GM21576 (cell line): ENCODE measurements at regions not wholly inside any gene's neighbourhood (a gene's known extent, or its start where the extent isn't known, plus 50 kb on each side); places are given as distances from the start of the nearest gene placed in this dataset.

ENCODE experiments used
- ATAC-seq: cut with Tn5 transposase; IDR thresholded peaks from one replicate; pipeline ENCODE4 v1.9.1; 2021; ENCODE audit warnings: mild to moderate bottlenecking, moderate library complexity; ENCODE audit not compliant: unreplicated experiment

DNA sequence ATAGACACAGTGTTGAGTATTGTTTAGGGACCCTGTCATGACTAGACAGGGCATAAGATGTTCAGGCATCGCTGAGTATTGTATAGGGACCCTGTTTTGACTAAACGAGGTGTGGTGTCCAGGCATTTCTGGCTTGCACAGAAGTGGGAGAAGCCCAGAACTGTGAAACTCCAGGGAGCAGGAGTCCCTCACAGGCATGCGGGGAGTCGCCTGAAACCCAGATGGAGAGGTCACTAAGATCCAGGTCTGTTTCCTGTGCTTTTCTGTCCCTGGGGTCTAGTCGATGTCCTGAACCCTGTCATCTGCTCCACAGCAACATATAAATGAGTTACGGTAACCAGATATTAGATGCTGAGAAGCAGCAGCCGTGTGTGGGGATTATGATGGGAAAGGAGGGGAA, 469.0 kb upstream of the SALL3 start:
- ATAC-seq, result no peak

DNA sequence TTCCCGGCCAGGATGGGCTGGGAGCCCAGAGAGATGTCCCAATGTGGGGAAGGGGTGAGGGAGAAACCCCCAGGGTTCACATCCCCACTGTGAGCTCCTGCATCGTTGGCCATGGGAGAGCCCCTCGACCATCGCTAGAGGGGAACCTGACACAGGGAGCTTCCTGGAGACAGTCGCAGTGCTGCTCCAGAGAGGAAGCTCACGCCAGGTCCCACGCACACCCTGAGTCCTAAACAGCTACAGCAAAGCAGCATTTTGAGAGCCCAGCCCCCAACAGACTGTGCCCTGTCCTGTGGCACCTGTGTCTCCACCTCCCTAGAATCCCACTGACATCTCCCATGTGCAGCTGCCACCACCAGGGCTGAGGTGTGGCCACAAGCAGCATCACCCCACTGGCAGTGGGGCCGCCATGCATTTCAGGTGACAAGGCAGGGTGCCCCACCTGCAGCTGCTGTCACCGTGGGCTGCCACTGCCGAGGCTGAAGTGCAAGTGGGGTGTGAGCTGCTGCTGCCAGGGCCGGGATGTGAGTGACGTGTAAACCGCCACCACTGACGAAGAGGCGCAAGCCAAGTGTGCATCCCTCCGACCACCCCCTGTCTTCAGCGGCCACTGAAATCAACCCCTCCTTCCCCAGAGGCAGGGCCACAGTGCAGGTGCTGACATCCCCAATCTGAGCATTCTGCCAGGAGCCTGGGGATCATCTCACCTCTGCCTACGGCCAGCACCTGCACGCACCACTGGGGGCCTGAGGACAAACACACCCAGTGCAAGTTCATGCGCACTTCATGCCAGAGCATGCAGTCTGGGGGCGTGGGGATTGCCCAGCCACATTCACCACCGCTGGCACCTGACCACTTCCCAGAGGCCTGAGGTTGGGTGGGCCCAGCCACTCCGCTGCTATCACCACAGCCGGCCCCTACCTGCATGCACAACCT, 467.7 kb upstream of the SALL3 start:
- ATAC-seq, result no peak

GRCh38 chr18:78514910-78515670, 464.5 kb upstream of the SALL3 start:
- ATAC-seq, result no peak

GRCh38 chr18:78517328-78517727, 462.3 kb upstream of the SALL3 start:
- no peak for ATAC-seq

- no peak for ATAC-seq
These were observed 461.6 kb upstream of the SALL3 start for GRCh38 chr18:78517973-78518372.

- no peak for ATAC-seq
These were observed 460.8 kb upstream of the SALL3 start for GRCh38 chr18:78518805-78519204.

GRCh38 chr18:78519394-78520062, 460.1 kb upstream of the SALL3 start:
- ATAC-seq, result no peak

DNA sequence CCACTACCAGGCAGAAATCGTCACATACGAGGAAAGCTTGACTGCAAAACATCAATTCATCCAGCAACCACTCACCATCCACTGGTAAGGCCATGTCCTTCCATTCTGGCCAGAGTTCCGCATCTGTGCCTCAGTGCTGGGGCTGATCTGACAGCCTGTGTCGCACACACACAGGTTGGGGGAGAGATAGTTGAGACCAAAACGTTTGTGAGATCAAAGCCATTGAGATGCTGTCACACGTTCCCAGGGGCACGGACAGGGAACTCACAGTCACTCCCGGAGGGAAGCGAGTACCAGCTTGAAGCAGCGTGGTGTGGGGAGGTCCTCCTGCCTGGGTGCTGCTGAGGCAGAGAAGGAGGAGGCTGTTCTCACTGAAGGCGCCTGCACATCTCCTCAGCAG, 458.5 kb upstream of the SALL3 start:
- no peak for ATAC-seq

DNA sequence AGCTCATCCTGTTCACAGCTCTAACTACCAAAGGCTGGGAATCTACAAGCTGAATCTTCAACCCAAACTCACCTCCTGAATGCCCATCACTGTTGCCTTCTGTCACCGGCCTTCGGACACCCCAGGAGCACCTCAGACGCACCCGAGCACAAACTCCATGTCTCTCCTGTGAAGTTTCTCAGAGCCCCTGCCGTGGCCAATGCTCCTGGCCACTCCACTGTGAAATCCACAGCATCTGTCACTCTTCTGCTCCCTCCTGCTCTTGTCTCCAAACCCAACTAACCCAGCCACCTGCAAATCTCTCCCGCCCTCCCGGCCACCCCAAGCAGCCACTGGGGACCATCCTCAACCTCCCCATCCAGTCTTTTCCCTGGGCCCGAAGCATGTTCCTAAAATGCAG, 457.9 kb upstream of the SALL3 start:
- no peak for ATAC-seq

DNA sequence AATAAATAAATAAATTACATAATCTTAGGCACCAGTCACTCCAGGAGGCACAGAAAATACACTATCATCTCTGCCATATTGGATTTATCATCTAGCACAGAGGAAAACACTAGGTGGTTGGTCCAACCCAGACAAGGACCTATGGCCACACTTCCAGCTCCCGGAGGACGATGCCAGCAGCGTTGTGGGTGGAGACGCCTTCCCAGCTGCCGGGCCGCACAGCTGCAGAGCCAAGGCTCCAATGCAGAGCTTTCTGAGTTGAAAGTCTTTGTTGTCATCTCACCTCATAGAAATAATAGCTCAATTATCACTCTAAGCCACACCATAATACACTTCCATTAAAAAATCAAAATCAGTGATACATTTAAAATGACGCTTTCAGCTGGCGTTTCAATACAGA, 457.1 kb upstream of the SALL3 start:
- no peak for ATAC-seq

DNA sequence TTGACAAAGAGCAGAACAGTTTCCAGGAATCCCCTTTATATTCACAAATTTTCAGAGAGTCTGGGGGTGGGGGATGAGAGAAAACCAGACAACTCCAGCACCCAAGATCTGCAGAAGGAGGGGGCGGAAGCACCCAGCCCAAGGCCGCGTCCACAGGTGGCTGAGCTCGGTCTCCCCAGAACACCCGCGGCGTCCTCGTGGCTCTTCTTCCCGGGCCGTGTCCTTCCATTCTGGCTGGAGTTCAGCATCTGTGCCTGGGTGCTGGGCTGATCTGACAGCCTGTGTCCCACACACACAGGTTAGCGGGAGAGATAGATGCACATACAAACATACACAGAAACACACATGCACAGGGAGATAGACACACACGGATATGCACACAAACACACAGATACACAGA, 455.8 kb upstream of the SALL3 start:
- ATAC-seq, result no peak

DNA sequence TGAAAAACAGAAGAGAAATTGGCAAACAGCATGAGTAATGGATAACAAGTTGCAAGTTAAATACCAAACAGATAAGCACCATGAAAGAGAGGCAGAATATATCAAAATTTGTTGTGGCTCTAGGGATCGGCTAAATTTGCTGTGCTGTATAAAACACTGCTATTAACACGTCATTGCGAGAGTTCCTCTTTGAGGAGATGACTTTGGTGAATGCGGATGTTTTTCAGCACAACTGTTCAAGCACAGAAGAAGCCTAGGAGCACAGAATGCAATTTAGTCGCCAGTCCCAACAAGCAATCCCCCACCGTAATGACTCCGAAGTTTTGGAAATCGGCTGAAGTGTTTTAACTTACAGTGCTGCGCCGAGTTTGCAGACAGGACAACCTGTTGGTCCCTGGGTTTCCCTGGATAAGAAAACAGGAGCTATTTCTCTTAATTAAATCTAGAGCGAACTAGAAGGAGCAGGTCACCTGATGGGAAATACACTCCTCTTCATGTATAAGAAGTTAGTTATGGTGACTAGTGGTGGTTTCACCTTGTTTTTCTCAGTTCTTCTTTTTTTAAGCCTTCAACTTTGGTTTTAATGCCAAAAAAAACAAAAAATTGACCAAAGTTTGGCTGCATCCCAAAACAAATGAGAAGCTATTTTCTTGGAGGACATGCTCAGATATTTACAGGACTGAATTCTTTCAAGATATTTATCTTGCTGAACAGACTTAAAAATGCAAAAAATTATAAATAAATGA, 454.1 kb upstream of the SALL3 start:
- ATAC-seq, result no peak

DNA sequence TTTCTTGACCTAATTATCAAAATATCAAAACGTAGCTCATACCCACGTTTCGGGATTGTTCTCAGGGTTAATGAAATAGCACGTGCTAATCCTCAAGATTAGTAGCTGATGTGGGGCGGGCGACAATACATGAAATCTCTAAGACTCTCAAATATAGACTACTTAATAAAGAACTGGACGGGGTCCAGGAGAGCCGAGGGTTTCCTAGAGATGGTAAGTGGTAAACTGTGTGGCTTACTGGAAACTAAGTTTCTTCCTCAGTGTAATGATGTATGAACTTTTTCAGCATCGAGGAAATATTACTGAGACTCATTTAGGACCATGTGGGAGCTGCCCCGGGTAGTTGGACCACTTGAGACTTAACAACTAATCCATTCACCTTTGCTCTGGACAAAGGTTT, 453.3 kb upstream of the SALL3 start:
- ATAC-seq, result no peak

GRCh38 chr18:78526923-78527711, 452.5 kb upstream of the SALL3 start:
- no peak for ATAC-seq

DNA sequence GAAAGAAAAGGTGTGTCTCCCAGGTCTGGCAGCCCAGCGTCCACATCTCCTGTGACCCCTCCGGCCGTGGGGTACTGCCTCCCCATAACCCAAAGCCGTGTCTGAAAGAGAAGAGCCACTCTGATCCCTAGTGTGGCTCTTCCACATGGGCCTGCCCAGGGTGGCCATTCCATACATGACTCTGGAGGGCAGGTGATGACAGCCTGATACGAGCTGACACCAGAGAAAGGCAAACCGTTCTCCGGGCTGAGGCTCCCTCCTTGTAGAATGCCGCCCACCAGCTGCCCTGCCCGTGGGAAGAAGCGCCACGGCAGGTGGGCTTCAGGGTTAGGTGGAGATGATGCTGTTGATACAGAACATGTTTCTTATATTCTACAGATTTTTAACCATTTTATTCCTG, 451.6 kb upstream of the SALL3 start:
- no peak for ATAC-seq

- no peak for ATAC-seq
These were observed 451.0 kb upstream of the SALL3 start for GRCh38 chr18:78528411-78529258.

GRCh38 chr18:78531637-78532036, 448.0 kb upstream of the SALL3 start:
- no peak for ATAC-seq

GRCh38 chr18:78538669-78539440, 440.8 kb upstream of the SALL3 start:
- ATAC-seq, result no peak
